H9 (cell line): ENCODE measurements at regions not wholly inside any gene's neighbourhood (a gene's known extent, or its start where the extent isn't known, plus 50 kb on each side); places are given as distances from the start of the nearest gene placed in this dataset.

Source experiments
- DNase-seq: peaks from one replicate; pipeline ENCODE4 v3.0.0-alpha.2; 2017
- H2AFZ ChIP-seq: one replicate; pipeline ENCODE4 v1.6.1; 2013; ENCODE audit warnings: mild to moderate bottlenecking, low read length, control low read depth, moderate library complexity
- H2AK5ac ChIP-seq: 2 replicates; pipeline ENCODE4 v1.6.1; 2013; ENCODE audit warnings: low read length, control low read depth, mixed read lengths; ENCODE audit not compliant: insufficient read length
- H2BK120ac ChIP-seq: one replicate; pipeline ENCODE4 v1.6.1; 2013; ENCODE audit warnings: low read depth, mild to moderate bottlenecking, low read length, control low read depth, inconsistent platforms; ENCODE audit not compliant: poor library complexity, severe bottlenecking
- H2BK12ac ChIP-seq: 2 replicates; pipeline ENCODE4 v1.6.1; 2013; ENCODE audit warnings: low read length, control low read depth, mixed read lengths, low read depth; ENCODE audit not compliant: insufficient read length
- H2BK15ac ChIP-seq: 2 replicates; pipeline ENCODE4 v1.6.1; 2013; ENCODE audit warnings: low read depth, low read length, control low read depth
- H2BK20ac ChIP-seq: one replicate; pipeline ENCODE4 v1.6.1; 2013; ENCODE audit warnings: low read depth, mild to moderate bottlenecking, low read length, control low read depth, inconsistent platforms; ENCODE audit not compliant: poor library complexity, severe bottlenecking
- H2BK5ac ChIP-seq: 2 replicates; pipeline ENCODE4 v1.6.1; 2013; ENCODE audit warnings: low read length, control low read depth, mixed read lengths; ENCODE audit not compliant: insufficient read length
- H3K14ac ChIP-seq: 2 replicates; pipeline ENCODE4 v1.6.1; 2013; ENCODE audit warnings: low read length, control low read depth; ENCODE audit not compliant: insufficient read depth
- H3K18ac ChIP-seq: 2 replicates; pipeline ENCODE4 v1.6.1; 2013; ENCODE audit warnings: low read depth, mild to moderate bottlenecking, mixed read lengths, low read length, control low read depth; ENCODE audit not compliant: insufficient read length
- H3K23ac ChIP-seq: 2 replicates; pipeline ENCODE4 v1.6.1; 2013; ENCODE audit warnings: low read length, control low read depth, mixed read lengths, low read depth; ENCODE audit not compliant: insufficient read length
- H3K23me2 ChIP-seq: 2 replicates; pipeline ENCODE4 v1.6.1; 2013; ENCODE audit warnings: low read depth, mild to moderate bottlenecking, mixed read lengths, low read length, control low read depth; ENCODE audit not compliant: insufficient read length, poor library complexity, severe bottlenecking
- H3K27ac ChIP-seq: 2 replicates; pipeline ENCODE4 v1.5.1; 2013; ENCODE audit warnings: low read length, control low read depth, mixed read lengths, low read depth; ENCODE audit not compliant: insufficient read length
- H3K27me3 ChIP-seq: 2 replicates; pipeline ENCODE4 v1.6.1; 2013; ENCODE audit warnings: low read length, control low read depth, inconsistent platforms; ENCODE audit not compliant: insufficient read depth
- H3K4ac ChIP-seq: 2 replicates; pipeline ENCODE4 v1.6.1; 2013; ENCODE audit warnings: low read depth, mild to moderate bottlenecking, control low read depth, inconsistent platforms, low read length, moderate library complexity
- H3K4me1 ChIP-seq: 2 replicates; pipeline ENCODE4 v1.6.1; 2013; ENCODE audit warnings: low read length, control low read depth, inconsistent platforms; ENCODE audit not compliant: insufficient read depth
- H3K4me2 ChIP-seq: 2 replicates; pipeline ENCODE4 v1.6.1; 2013; ENCODE audit warnings: low read length, control low read depth, mixed read lengths; ENCODE audit not compliant: insufficient read length, insufficient read depth
- H3K56ac ChIP-seq: 2 replicates; pipeline ENCODE4 v1.6.1; 2013; ENCODE audit warnings: low read depth, mild to moderate bottlenecking, mixed read lengths, low read length, control low read depth; ENCODE audit not compliant: insufficient read length
- H3K79me1 ChIP-seq: 2 replicates; pipeline ENCODE4 v1.6.1; 2013; ENCODE audit warnings: low read depth, mild to moderate bottlenecking, moderate library complexity, low read length, control low read depth, inconsistent platforms; ENCODE audit not compliant: insufficient read depth, poor library complexity, severe bottlenecking
- H3K79me2 ChIP-seq: 2 replicates; pipeline ENCODE4 v1.6.1; 2013; ENCODE audit warnings: low read length, control low read depth, inconsistent platforms; ENCODE audit not compliant: insufficient read depth
- H3K9ac ChIP-seq: 2 replicates; pipeline ENCODE4 v1.6.1; 2013; ENCODE audit warnings: low read length, control low read depth, mixed read lengths; ENCODE audit not compliant: insufficient read length; ENCODE audit errors: extremely low read depth
- H3K9me3 ChIP-seq: one replicate; pipeline ENCODE4 v1.6.1; 2013; ENCODE audit warnings: low read depth, low read length, inconsistent platforms; ENCODE audit not compliant: control insufficient read depth
- H3T11ph ChIP-seq: one replicate; pipeline ENCODE4 v1.6.1; 2013; ENCODE audit warnings: mild to moderate bottlenecking, low read length, control low read depth, inconsistent platforms
- H4K20me1 ChIP-seq: one replicate; pipeline ENCODE4 v1.6.1; 2013; ENCODE audit not compliant: control insufficient read depth, insufficient read length, insufficient read depth
- H4K5ac ChIP-seq: 2 replicates; pipeline ENCODE4 v1.6.1; 2013; ENCODE audit warnings: low read depth, mild to moderate bottlenecking, mixed read lengths, low read length, control low read depth; ENCODE audit not compliant: insufficient read length
- H4K8ac ChIP-seq: replicated peaks from 2 replicates; pipeline ENCODE4 v1.6.1; 2013; ENCODE audit warnings: low read length, control low read depth, mixed read lengths, low read depth; ENCODE audit not compliant: insufficient read length
- H4K91ac ChIP-seq: 2 replicates; pipeline ENCODE4 v1.6.1; 2013; ENCODE audit warnings: low read depth, mild to moderate bottlenecking, moderate library complexity, mixed read lengths, low read length, control low read depth; ENCODE audit not compliant: insufficient read length
- H3K27ac Mint-ChIP-seq, 3 experiments: 2 replicates in 2 of 3; 3 replicates in 1 of 3; pipeline ENCODE4 v1.8.0; 2020 to 2021; ENCODE audit warnings: mixed read lengths in 3 of 3, mild to moderate bottlenecking in 1 of 3, moderate library complexity in 1 of 3
- H3K27me3 Mint-ChIP-seq: 2 replicates; pipeline ENCODE4 v1.8.0; 2021; ENCODE audit warnings: low read depth, mild to moderate bottlenecking, moderate library complexity, mixed read lengths
- H3K36me3 Mint-ChIP-seq, 3 experiments: 2 replicates in 2 of 3; 3 replicates in 1 of 3; pipeline ENCODE4 v1.8.0; 2020 to 2021; ENCODE audit warnings: low read depth in 3 of 3, mixed read lengths in 3 of 3; ENCODE audit not compliant: insufficient read depth in 1 of 3
- H3K4me1 Mint-ChIP-seq, 2 experiments: 2 replicates each; pipeline ENCODE4 v1.8.0; 2020; ENCODE audit warnings: mixed read lengths in 2 of 2
- H3K4me3 Mint-ChIP-seq, 2 experiments: 2 replicates in 1 of 2; 3 replicates in 1 of 2; pipeline ENCODE4 v1.8.0; 2020 to 2021; ENCODE audit warnings: mild to moderate bottlenecking in 2 of 2, mixed read lengths in 2 of 2, moderate library complexity in 1 of 2
- H3K9me3 Mint-ChIP-seq, 2 experiments: 2 replicates in 1 of 2; 3 replicates in 1 of 2; pipeline ENCODE4 v1.8.0; 2020; ENCODE audit warnings: mild to moderate bottlenecking in 2 of 2, mixed read lengths in 2 of 2, moderate library complexity in 1 of 2
- WGBS: extraction: QIAGEN DNeasy Blood & Tissue Kit; methylation state at CpG from one replicate; pipeline ENCODE4 v1.1.7; 2013; ENCODE audit warnings: missing lambda C conversion rate, low lambda C conversion rate, mixed read lengths; ENCODE audit not compliant: insufficient read length; ENCODE audit errors: extremely low coverage; 5-methylcytosine and 5-hydroxymethylcytosine counted together
- TF ChIP-seq, protein P1 (sequence below): fragments of 200-600 bp; sonication (generic); conservative IDR thresholded peaks from 3 replicates; pipeline ENCODE4 v1.8.0; 2021; ENCODE audit warnings: antibody characterized with exemption, mild to moderate bottlenecking

DNA sequence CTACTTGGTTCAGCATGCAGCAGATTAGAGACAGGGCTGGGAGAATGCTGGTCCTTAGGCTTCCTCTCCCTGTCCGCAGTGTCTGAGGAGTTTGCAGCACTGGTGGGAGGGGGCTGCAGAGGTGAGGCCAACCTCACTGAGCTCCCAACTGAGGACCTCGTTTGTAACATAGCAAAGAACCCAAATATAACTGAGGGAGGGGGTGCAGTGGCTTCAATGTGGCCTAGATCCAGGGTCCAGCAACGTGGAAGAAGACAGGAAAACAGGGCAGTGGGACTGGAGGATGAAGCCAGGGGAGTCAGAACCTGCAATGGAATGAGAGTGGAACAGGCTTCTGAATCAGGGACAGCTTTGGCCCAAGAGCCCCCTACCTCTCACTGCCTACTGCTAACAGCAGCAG, 84.3 kb upstream of the MAFB start:
- H2BK120ac ChIP-seq = no peak overlapping the region
- no peak overlapping the region for H3K23ac ChIP-seq
- no peak overlapping the region for H2BK15ac ChIP-seq
- H2BK12ac ChIP-seq = no peak overlapping the region
- no peak overlapping the region for H3T11ph ChIP-seq
- no peak for DNase-seq
- peaks cover 6% of the 10 kb centered on the region for H3K27me3 Mint-ChIP-seq
- no peak overlapping the region for H3K18ac ChIP-seq
- H3K9me3 Mint-ChIP-seq = no peaks in the 10 kb centered on the region
- no peaks in the 10 kb centered on the region for H3K9me3 ChIP-seq
- no peak overlapping the region for H2BK20ac ChIP-seq
- TF ChIP-seq, protein P1, sequence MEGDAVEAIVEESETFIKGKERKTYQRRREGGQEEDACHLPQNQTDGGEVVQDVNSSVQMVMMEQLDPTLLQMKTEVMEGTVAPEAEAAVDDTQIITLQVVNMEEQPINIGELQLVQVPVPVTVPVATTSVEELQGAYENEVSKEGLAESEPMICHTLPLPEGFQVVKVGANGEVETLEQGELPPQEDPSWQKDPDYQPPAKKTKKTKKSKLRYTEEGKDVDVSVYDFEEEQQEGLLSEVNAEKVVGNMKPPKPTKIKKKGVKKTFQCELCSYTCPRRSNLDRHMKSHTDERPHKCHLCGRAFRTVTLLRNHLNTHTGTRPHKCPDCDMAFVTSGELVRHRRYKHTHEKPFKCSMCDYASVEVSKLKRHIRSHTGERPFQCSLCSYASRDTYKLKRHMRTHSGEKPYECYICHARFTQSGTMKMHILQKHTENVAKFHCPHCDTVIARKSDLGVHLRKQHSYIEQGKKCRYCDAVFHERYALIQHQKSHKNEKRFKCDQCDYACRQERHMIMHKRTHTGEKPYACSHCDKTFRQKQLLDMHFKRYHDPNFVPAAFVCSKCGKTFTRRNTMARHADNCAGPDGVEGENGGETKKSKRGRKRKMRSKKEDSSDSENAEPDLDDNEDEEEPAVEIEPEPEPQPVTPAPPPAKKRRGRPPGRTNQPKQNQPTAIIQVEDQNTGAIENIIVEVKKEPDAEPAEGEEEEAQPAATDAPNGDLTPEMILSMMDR = no peak
- H4K8ac ChIP-seq = no peak overlapping the region
- no peak overlapping the region for H3K14ac ChIP-seq
- no peak overlapping the region for H3K4me2 ChIP-seq
- no peak overlapping the region for H3K4me3 Mint-ChIP-seq
- no peak overlapping the region for H3K27ac Mint-ChIP-seq
- no peaks in the 10 kb centered on the region for H3K27me3 ChIP-seq
- no peak overlapping the region for H3K4ac ChIP-seq
- no CpG with 5 or more reads among the region's 3 CpGs for WGBS
- H3K9ac ChIP-seq = no peak overlapping the region
- no peak overlapping the region for H4K91ac ChIP-seq
- H4K20me1 ChIP-seq = no peaks in the 10 kb centered on the region
- H3K27ac ChIP-seq = no peak overlapping the region
- no peaks in the 10 kb centered on the region for H3K79me1 ChIP-seq
- H3K79me2 ChIP-seq = no peaks in the 10 kb centered on the region
- H3K56ac ChIP-seq = no peak overlapping the region
- H2AK5ac ChIP-seq = no peak overlapping the region
- peaks cover 3% of the 10 kb centered on the region; the same call in 1 of the 2 replicates for H3K4me1 ChIP-seq
- H2AFZ ChIP-seq = no peak overlapping the region
- no peak overlapping the region for H4K5ac ChIP-seq
- H2BK5ac ChIP-seq = no peak overlapping the region
- peaks cover 10 to 16% of the 10 kb centered on the region in 2 experiments for H3K4me1 Mint-ChIP-seq
- H3K23me2 ChIP-seq = no peaks in the 10 kb centered on the region
- no peaks in the 10 kb centered on the region for H3K36me3 Mint-ChIP-seq
